Posterior cingulate gyrus (tissue), 11 donors: ENCODE measurements at regions not wholly inside any gene's neighbourhood (a gene's known extent, or its start where the extent isn't known, plus 50 kb on each side); places are given as distances from the start of the nearest gene placed in this dataset.
"Not testable (repeated sequence)": the region's sequence is repeated elsewhere in the genome, so short reads cannot be mapped to it uniquely, and the experiment has no call there.

Experiments used
- DNase-seq, 10 donors: peaks; one replicate each; pipeline versions ENCODE4 v3.0.0 to v3.0.0-alpha.2; 2020 to 2021; ENCODE audit warnings: mixed read lengths in 3 of 10
- intact Hi-C: fragments of 100-400 bp; cut with DNase I; formaldehyde crosslinking; loops from one replicate; pipeline ENCODE4 v1.15.1; 2023

DNA sequence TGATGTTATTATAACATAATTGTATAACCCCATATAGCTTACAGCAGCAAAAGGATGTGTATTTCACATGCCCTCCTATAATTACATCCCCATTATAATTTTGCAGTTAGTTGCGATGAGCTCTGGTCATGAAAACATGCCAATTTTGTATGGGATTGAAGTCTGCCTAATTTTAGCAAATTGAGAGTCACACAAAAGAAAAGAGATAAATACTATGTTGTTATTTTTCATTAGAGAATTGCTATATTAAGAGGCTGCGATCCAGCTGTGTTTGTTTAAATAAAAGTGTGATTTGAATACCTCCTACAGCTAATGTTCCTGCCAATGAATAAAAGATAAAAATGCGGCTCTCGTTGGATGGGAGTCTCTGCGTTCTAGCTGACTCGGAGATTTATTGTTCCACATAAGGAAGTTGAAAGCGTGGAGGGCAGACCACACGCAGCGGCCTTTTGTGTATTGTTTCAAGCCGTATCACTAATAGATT, 461.0 kb upstream of the NFIA start:
- peak in 5 of 10 donors; percentile 12 to 50 (median 16) for DNase-seq
- intact Hi-C loops, result no loop called here

DNA sequence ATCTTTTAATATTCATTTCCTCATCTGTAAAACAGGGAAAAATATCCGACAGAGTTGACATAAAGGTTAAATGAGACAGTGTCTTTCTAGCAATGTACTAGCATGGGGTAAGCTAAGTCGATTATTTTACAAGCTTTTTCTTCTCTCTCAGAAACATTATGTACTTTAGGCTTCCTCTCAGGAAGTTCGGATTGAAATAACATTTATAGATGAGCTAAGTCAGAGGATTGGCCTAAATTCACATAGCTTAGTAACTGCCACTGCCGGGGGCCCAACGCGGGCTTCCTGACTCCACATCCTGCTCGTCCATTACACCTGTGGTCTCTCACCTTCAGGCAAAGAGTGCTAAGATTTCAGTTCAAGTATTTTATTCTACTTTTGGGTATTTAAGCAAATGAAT, 462.3 kb upstream of the NFIA start:
- intact Hi-C loops, result no loop called here
- DNase-seq, result peak in 3 of 10 donors; percentile 9 to 68 (median 59)

DNA sequence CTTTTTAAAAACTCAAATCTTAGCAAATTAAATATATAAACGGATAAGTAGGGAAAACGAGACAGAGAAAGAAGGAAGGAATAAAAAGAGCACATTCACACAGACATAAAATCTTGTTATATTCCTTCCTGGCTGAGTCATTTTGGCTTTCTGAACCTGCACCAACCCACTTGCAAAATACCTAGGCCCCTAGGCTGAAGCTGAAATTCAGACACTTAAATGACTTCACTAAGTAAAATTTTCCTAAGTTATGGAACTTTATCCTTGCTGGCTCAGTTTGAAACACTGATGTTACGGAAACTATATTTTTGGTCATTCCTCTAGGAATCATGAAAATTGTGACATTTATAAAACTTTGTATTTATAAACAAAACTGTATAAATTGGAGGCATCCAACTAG, 462.8 kb upstream of the NFIA start:
- intact Hi-C loops, result no loop called here
- no peak for DNase-seq

DNA sequence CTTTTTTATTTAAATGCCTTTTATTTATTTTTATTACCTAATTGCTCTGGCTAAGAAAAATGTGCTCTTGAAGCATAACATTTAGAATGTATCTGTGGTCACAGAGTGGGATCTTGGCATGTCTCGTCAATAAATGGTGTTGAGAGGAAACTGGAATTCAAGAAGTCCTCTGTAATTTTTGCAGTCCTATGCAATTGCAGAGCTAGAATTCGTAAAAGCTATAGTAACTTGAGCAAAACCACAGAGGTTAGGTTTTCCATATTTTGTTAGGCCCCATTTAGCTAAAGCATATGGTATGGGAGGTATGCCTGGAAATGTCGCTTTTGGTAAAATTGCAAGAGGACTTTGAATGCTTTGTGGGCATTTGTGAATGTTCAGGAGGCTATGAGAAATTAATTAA, 466.7 kb upstream of the NFIA start:
- DNase-seq, result no peak
- intact Hi-C loops, result no loop called here

DNA sequence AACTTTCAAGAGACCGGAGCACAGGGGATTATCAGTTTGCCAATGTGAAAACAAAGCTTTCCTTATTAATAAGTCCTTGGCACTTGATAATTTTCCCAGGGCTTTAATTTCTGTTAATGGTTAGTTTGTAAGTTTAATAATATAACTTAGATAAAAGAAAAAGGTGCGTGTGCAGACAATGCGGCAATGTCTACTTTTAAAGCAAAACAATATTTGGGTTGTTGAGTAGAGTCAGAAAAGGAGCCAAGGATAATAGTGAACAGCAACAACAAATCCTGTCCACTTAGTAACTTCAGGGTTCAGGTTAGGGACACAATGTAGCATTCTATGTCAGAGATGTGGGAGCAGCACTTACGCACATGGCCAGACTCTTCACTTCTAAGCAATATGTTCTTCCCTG, 469.6 kb upstream of the NFIA start:
- no peak for DNase-seq

DNA sequence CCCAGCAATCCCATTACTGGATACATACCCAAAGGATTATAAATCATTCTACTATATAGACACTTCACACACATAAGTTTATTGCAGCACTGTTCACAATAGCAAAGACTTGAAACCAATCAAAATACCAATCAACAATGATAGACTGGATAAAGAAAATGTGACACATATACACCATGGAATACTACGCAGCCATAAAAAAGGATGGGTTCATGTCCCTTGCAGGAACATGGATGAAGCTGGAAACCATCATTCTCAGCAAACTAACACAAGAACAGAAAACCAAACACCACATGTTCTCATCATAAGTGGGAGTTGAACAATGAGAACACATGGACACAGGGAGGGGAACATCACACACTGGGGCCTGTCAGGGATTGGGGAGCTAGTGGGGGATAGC, 475.4 kb upstream of the NFIA start:
- intact Hi-C loops, DNase-seq: not testable (repeated sequence)

More for the DNA sequence above, 469.6 kb upstream of the NFIA start:
- intact Hi-C loops, result no loop called here

DNA sequence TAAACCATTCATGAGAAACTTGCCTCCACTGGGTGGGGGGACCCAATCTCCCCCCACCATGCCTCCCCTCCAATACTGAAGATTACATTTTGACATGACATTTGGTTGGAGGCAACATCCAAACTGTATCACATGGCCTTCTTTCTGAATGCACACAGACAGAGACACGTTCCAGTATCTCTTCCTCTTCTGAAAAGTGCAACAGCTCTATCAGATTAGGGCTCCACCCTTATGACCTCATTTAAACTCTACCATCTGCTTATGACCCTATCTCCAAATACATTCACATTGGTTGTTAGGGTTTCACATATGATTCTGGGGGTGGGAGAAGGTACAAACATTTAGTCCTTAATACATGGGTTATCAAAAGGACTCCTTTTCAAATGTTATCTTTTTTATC, 481.8 kb upstream of the NFIA start:
- intact Hi-C loops, result no loop called here
- no peak for DNase-seq

DNA sequence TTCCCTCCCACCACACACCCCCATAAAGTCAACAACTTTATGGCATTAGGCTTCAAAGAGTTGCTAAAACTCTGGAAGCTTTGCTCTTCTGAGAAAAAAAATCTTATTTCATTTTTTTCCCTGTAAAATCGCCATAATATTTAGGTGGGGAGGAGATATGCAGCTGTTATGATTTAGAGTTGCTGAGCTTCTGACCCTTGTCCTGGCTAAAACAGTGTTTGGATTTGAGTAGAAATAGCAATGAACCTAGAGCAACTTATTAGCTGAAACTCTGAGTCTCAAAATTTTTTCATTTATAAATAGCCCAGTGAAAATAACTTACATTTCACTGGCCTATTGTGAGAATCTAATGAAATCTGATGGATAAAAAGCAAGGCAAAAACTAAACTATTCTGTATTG, 482.8 kb upstream of the NFIA start:
- no peak for DNase-seq
- intact Hi-C loops, result no loop called here

DNA sequence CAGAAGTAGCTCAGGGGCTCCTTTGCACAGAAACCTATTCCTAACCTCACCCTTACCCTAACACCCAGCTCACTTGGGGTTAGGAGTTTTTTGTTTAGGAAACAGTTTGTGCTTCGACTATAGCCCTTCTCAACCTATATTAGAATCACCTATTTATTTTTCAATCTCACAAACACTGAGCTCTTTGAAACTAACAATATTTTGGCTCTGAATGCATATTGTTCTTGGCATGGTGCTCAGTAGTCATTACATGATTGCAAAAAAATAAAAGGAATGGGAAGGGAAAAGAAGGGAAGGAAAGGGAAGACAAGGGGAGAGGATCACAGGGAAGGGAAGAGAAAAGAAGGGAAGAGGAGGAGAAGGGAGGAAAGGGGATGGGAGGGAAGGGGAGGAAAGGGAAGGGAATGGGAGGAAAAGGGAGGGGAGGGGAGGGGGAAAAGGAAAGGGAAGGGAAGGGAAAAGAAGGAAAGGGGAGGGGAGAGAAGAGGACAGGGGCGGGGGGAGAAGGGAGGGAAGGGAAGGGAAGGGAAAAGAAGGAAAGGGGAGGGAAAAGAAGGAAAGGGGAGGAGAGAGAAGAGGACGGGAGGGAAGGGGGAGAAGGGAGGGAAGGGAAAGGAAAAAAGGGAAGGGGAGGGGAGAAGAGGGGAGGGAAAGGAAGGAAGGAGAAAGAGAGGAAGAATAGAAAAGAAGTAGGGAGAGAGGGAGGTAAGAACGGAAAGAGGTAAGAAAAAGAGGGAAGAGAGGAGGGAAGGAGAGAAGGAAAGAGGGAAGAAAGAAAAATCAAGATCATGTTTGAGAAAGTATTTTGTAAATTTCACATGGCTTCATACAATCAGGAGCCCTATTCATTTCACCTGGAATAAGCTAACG, 484.1 kb upstream of the NFIA start:
- intact Hi-C loops, result no loop called here

DNA sequence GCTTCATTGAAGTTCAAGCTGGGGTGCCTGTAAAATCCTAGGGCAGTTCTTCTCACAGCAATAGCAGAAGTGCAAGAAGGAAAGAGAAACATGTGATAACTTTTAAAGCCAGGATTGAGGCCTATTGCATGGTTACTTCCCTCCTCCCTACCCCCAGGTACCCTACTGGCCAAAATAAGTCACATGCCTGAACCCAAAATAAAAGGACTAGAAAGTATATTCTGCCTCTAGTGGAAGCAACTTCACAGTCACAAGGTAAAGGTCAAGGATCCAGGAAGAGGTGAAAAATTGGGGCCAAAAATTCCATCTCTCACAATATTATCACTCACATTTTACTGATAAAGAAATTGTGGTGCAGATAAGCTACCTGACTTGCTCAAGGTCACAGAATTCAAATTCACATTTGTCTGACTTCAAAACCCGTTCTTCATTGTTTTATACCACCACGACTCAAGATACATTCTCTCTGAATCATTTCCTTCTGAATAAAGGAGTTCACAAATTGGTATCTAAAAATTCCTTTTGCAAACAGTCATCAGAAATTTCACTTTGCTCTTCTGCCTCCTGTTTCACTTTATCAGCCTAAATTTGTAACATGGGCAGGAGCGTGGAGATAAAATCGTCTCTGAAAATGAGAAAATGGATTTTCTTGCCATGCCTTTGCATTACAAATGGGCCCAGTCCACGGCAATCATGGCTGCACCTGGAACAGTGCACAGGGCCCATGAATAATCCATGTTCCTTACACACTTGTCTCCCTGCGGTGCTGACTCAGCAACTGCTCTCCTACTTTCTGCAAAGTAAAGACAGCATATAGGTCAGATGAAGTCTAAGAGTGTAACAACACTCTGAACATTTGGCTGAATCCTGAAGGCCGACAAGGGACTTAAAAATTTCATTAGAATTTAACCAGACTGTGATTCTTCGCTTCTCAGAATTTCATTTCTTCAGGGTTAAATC, 485.3 kb upstream of the NFIA start:
- no peak for DNase-seq
- intact Hi-C loops, result no loop called here

More for the DNA sequence above, 484.1 kb upstream of the NFIA start:
- no peak for DNase-seq

DNA sequence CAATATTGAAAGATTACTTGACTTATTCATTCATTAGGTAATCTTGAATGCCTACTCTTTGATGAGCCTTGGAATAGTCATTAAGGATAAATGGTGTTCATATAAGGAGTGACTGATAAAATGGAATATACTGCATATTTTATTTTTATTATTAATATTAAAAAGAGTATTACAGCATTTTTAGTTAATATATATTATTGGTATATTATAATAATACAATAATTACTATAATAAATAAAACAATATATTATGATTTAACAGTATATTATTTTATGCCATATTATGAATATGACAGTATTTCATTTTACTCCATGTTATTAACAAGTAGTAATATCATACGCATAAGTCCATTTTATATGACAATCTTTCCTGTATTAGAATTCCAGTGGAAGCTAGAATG, 490.8 kb upstream of the NFIA start:
- DNase-seq, result no peak
- intact Hi-C loops, result no loop called here

DNA sequence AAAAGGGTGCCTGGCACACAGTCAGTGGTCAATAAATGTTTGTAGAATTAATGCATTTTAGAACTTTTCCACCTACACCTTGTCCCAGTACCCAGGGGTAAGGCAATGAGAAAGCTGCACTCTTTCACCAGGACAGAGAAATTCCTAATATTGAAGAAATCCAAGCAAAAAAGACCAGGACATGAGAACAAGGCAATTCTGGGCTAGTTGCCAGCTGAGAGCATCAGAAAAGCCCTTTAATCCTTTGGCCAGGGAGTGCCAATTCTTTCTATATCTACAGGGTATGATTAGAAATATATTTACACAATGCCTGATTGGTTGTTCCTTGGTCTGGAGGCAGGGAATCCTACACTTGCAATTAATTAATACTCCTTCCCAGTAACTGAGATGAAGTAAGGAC, 492.4 kb upstream of the NFIA start:
- DNase-seq, result peak in 1 of 10 donors; percentile 27
- intact Hi-C loops, result no loop called here

DNA sequence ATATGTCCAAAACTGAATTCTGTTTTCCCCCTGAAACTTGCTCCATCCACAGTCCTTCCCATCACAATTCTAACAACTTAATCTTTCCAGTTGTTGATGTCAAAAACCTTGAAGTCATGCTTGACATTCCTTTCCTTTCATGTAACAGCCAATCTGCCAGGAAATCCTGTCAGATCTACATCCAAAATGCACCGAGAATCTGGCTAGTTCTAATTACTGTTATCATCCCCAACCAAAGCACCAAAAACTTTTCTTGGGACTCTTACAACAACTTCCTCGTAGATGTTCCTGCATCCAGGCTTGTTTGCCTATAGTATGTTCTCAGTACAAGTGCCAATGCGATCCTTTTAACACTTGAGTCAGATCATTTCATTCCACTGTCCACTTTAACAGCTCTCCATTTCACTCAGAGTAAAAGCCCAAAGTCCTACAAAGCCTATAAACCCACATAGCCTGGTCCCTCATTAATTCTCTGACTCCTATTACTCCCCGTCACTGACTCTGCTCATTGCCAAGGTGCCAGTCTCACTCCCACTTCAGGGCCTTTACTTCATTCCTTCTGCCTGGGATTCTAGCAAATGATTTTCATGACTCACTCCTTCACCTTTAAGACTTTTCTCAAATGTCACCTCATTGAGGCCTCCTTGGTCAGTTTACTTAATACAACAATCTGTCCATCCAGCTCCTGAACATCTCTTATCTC, 493.2 kb upstream of the NFIA start:
- DNase-seq, result no peak
- intact Hi-C loops, result no loop called here

DNA sequence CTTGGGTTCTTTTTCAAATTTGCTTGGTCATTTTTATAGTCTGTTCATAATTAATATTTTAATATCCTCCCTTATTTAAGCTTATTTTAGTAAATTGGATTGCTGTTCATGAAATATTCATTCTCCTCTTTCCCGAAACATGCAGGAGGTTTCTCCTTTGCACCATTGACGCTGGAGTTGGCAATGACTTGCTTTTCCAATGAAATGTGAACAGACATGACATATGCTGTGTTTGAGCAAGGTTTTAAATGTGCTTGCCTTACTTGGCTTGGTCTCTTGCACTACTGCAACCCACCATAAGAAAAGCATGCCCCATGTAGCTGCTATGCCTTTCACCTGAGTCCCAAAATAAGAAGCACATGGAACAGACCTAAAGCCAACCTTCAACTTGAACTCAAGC, 498.0 kb upstream of the NFIA start:
- intact Hi-C loops, result no loop called here
- no peak for DNase-seq

DNA sequence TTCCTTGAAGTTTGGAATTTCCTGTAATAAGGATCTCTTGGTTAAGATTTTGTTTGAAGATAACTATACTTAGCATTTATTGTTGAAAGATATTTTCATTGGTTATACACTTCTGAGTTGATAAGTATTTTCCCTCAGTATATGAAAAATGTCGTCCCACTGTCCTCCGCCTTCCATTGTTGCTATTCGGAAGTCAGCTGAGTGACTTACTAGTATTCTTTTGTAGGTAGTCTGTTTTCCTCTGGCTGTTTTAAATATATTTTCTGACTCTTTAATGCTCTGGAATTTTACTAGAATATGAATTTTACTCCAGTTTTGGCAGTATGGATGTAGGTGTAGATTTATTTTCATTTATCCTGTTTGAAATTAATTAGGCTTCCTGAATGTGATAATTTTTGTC, 498.7 kb upstream of the NFIA start:
- intact Hi-C loops, result no loop called here
- DNase-seq, result no peak

DNA sequence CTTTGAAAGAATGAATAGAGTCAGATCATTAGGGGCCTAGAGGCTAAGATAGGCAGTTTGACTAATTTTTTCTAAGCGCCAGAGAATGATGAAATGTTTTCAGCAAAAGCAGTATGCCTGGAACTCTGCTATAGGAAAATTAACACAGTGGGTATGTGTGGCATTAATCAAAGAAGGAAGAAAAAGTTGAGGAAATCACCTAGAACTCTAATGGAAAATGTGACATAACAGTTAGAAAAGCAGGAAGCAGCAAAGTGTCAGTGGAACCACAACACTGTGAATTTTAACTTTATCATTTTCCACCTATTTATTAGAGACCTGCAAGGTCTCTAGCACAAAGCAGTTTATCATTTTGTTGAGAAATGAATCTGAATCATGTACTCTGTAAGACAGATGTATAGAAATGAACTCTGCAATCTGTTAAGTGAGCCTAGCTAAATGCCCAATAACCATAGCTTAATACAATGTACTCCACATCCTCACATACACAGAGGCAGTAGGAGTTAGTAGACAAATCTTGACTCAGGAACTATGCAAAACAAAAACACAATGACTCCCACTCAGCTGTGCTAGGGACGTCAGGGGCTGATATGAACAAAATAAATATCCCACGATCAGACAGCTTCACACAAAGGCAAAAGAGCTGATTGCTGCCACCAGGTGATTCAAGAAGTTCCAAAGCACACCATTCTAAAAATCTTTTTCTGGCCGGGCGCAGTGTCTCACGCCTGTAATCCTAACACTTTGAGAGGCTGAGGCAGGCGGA, 500.7 kb upstream of the NFIA start:
- intact Hi-C loops, result no loop called here
- DNase-seq, result no peak

DNA sequence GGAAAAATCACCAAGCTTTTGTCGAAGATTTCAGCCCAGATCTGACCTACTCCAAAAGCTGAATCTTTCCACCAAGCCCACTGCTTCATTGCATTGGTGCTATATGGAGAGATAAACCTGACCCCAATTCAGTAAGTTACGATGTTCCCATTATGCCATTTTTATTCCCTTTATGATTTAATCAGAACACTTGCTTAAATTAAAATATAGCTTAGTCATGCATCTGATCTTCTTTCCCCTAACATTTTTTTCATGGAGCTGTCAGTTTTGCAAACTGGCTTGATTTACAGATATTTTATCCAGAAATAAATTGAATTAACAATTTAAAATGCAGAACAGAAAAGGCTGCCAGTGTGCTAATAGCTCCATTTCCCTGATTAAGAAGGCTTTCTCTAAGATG, 503.5 kb upstream of the C1orf87 start:
- intact Hi-C loops, result no loop called here
- DNase-seq, result no peak

DNA sequence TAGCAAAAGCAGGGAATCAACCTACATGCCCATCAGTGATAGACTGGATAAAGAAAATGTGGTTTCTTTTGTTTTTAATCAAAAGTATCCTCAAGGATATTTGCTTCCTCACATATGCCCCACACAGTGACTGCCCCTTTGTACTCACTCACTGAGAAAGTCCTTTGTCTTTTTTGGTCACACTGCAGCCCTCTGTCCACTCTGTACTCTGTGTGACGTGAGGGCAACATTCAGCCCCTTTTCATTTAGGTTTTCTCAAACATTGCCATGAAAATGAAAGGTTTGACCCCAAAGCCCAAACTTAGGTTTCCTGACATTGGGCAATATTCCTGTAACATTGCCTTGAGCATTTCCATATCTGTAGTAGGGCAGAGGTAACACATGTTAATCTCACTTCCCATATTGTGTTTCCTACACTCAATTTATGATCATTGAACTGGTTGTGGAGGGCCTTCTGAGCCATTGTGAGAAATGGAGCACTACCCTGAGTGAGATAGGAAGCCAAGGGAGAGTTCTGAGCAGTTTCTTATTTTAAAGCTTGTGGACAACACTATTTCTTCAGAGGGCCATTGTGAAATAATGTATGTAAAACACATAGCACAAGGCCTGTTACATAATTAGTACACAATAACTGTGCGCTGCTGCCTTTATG, 501.9 kb upstream of the C1orf87 start:
- DNase-seq, result peak in 1 of 10 donors; percentile 9
- intact Hi-C loops, result no loop called here

DNA sequence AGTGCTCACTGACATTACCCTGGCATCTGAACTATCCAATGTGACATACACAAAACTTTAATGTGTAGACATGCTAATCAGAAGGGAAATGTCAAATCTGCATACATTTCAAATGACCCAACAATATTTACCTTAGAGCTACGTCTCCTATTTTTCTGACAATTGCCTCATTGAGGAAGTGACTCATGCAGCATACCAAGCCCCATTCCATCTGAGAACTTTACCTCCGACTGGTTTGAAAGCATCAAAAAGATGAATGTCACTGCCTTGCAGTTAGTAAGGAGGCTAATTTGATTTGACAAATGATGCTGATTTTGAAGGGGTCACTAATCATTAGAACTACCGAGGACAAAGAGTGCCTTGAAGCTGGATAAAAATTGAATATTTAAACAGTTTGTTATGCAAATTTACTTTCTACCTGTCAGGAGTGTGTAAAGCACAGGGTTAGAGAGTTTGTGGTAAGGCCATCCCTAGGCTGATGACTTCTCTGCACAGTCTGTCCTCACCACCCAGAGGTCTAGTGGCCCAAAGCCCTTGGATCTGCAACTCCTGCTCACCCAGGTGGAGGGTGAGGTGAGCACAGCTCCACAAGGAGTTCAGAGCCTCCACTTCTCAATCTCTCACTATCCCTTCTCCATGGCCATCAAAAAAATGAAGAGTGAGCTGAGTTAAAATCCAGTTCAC, 500.3 kb upstream of the C1orf87 start:
- no peak for DNase-seq
- intact Hi-C loops, result no loop called here
